ENCODE measurements at regions not wholly inside any gene's neighbourhood (a gene's known extent, or its start where the extent isn't known, plus 50 kb on each side); places are given as distances from the start of the nearest gene placed in this dataset.
"Not testable (repeated sequence)": the region's sequence is repeated elsewhere in the genome, so short reads cannot be mapped to it uniquely, and the experiment has no call there.

DNA sequence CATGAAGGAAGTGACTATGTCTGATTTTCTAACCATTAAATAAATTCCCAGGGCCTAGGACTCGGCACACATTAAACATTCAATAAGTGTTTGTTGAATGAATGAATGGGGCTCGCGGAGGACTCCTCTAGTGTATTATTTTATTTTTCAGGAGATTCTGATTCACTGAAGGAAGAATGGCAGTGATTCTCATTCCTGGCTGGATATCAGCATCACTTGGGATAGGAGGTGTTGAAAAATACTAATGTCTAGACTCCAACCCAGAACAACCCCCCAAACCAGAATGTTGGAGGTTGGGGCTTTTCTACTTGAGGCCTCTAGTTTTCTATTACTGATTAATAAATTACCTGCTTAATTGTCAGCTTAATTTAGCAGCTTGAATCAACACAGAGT is 195.4 kb downstream of the BTBD3 start:
- H4K20me1 ChIP-seq (ENCODE audit: insufficient read depth, poor library complexity, severe bottlenecking), result no peaks in the 10 kb centered on the region
- H3K27ac ChIP-seq, result peak overlapping the region; percentile 37
- H3K27me3 ChIP-seq, result no peaks in the 10 kb centered on the region

GRCh38 chr20:12113468-12114371 is 196.0 kb downstream of the BTBD3 start:
- Histone ChIP-seq H3K9me2 (replicated peaks; ENCODE audit: insufficient read depth) (no peaks in the 10 kb centered on the region), H2AFZ (peak overlapping the region; percentile 8), H3K27me3 (no peaks in the 10 kb centered on the region), H3K4me1 (ENCODE audit: insufficient read depth) (peaks cover 3% of the 10 kb centered on the region), H3K9me3 (ENCODE audit: low read depth) (no peaks in the 10 kb centered on the region), H4K20me1 (ENCODE audit: insufficient read depth, poor library complexity, severe bottlenecking) (no peaks in the 10 kb centered on the region), H3K79me2 (no peaks in the 10 kb centered on the region), H3K27ac (peak overlapping the region; percentile 37), H3K4me3 (no peak overlapping the region), H3K36me3 (replicated peaks; ENCODE audit: insufficient read depth, low read depth) (no peaks in the 10 kb centered on the region), H3K4me2 (no peak overlapping the region)
- TF ChIP-seq EZH2phosphoT487 (IDR thresholded peaks at IDR 0.05; ENCODE audit: low read depth, severe bottlenecking, unreplicated experiment), result no peak
- WGBS (ENCODE audit: low lambda C conversion rate, missing lambda C conversion rate), result 68% methylated on average over 10 of the region's 10 CpGs
- no peak for DNase-seq (ENCODE audit: low spot score)

More for the DNA sequence above, 195.4 kb downstream of the BTBD3 start:
- H2AFZ ChIP-seq, result no peak overlapping the region
- H3K4me3 ChIP-seq, result no peak overlapping the region
- H3K4me1 ChIP-seq (ENCODE audit: insufficient read depth), result peaks cover 3% of the 10 kb centered on the region
- no peak for DNase-seq (ENCODE audit: low spot score)
- TF ChIP-seq EZH2 (IDR thresholded peaks at IDR 0.05; ENCODE audit: borderline replicate concordance), result no peak
- no peak for TF ChIP-seq EZH2phosphoT487 (IDR thresholded peaks at IDR 0.05; ENCODE audit: low read depth, severe bottlenecking, unreplicated experiment)
- TF ChIP-seq, protein P1, sequence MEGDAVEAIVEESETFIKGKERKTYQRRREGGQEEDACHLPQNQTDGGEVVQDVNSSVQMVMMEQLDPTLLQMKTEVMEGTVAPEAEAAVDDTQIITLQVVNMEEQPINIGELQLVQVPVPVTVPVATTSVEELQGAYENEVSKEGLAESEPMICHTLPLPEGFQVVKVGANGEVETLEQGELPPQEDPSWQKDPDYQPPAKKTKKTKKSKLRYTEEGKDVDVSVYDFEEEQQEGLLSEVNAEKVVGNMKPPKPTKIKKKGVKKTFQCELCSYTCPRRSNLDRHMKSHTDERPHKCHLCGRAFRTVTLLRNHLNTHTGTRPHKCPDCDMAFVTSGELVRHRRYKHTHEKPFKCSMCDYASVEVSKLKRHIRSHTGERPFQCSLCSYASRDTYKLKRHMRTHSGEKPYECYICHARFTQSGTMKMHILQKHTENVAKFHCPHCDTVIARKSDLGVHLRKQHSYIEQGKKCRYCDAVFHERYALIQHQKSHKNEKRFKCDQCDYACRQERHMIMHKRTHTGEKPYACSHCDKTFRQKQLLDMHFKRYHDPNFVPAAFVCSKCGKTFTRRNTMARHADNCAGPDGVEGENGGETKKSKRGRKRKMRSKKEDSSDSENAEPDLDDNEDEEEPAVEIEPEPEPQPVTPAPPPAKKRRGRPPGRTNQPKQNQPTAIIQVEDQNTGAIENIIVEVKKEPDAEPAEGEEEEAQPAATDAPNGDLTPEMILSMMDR (IDR thresholded peaks at IDR 0.05; ENCODE audit: poor library complexity), result no peak
- H3K9me2 ChIP-seq (replicated peaks; ENCODE audit: insufficient read depth), result no peaks in the 10 kb centered on the region
- whole genome bisulfite sequencing (ENCODE audit: low lambda C conversion rate, missing lambda C conversion rate), result 95% methylated on average over 3 of the region's 3 CpGs
- H3K4me2 ChIP-seq, result no peak overlapping the region
- no peaks in the 10 kb centered on the region for H3K9me3 ChIP-seq (ENCODE audit: low read depth)
- no peaks in the 10 kb centered on the region for H3K36me3 ChIP-seq (replicated peaks; ENCODE audit: insufficient read depth, low read depth)
- no peaks in the 10 kb centered on the region for H3K79me2 ChIP-seq

- not testable (repeated sequence) for H3K36me3 ChIP-seq (replicated peaks; ENCODE audit: insufficient read depth, low read depth); H3K9me2 ChIP-seq (replicated peaks; ENCODE audit: insufficient read depth); H3K4me3 ChIP-seq; H3K9me3 ChIP-seq (ENCODE audit: low read depth); H3K27ac ChIP-seq; H3K4me1 ChIP-seq (ENCODE audit: insufficient read depth); DNase-seq (ENCODE audit: low spot score); H4K20me1 ChIP-seq (ENCODE audit: insufficient read depth, poor library complexity, severe bottlenecking); H2AFZ ChIP-seq; H3K27me3 ChIP-seq; H3K79me2 ChIP-seq; H3K4me2 ChIP-seq
- WGBS (ENCODE audit: low lambda C conversion rate, missing lambda C conversion rate), result 74% methylated on average over 13 of the region's 13 CpGs
Measured at GRCh38 chr20:12129114-12129513, 211.4 kb downstream of the BTBD3 start.

DNA sequence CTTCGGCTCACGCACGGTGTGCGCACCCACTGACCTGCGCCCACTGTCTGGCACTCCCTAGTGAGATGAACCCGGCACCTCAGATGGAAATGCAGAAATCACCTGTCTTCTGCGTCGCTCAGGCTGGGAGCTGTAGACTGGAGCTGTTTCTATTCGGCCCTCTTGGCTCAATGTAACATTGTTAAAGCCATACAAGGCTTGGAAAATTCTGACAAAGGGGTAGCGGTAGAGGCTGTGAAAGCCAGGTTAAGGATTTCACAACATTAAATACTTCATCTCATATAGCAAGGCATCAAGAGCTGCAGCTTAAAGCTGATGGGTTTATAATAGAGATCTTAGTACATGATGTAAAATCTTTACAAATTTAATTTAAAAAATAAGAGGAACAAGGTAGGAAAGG is 211.8 kb downstream of the BTBD3 start:
- H3K9me3 ChIP-seq (ENCODE audit: low read depth); H3K9me2 ChIP-seq (replicated peaks; ENCODE audit: insufficient read depth); H4K20me1 ChIP-seq (ENCODE audit: insufficient read depth, poor library complexity, severe bottlenecking); H3K4me1 ChIP-seq (ENCODE audit: insufficient read depth); H3K4me3 ChIP-seq; H2AFZ ChIP-seq; H3K79me2 ChIP-seq; H3K36me3 ChIP-seq (replicated peaks; ENCODE audit: insufficient read depth, low read depth); H3K4me2 ChIP-seq; H3K27ac ChIP-seq; H3K27me3 ChIP-seq; DNase-seq (ENCODE audit: low spot score): not testable (repeated sequence)
- WGBS (ENCODE audit: low lambda C conversion rate, missing lambda C conversion rate), result 96% methylated on average over 9 of the region's 10 CpGs

- WGBS (ENCODE audit: low lambda C conversion rate, missing lambda C conversion rate), result 97% methylated on average over 1 of the region's 1 CpG
- no peak for DNase-seq (ENCODE audit: low spot score)
- H3K79me2 ChIP-seq, result no peaks in the 10 kb centered on the region
- H3K27ac ChIP-seq, result no peak overlapping the region
- no peaks in the 10 kb centered on the region for H3K9me2 ChIP-seq (replicated peaks; ENCODE audit: insufficient read depth)
- no peaks in the 10 kb centered on the region for H3K9me3 ChIP-seq (ENCODE audit: low read depth)
- H3K27me3 ChIP-seq, result no peaks in the 10 kb centered on the region
- H2AFZ ChIP-seq, result no peak overlapping the region
- no peaks in the 10 kb centered on the region for H3K4me1 ChIP-seq (ENCODE audit: insufficient read depth)
- no peak overlapping the region for H3K4me3 ChIP-seq
- H4K20me1 ChIP-seq (ENCODE audit: insufficient read depth, poor library complexity, severe bottlenecking), result no peaks in the 10 kb centered on the region
- no peak for TF ChIP-seq EZH2phosphoT487 (IDR thresholded peaks at IDR 0.05; ENCODE audit: low read depth, severe bottlenecking, unreplicated experiment)
- TF ChIP-seq, protein P1 (IDR thresholded peaks at IDR 0.05; ENCODE audit: poor library complexity), result no peak
- TF ChIP-seq EZH2 (IDR thresholded peaks at IDR 0.05; ENCODE audit: borderline replicate concordance), result no peak
- H3K36me3 ChIP-seq (replicated peaks; ENCODE audit: insufficient read depth, low read depth), result no peaks in the 10 kb centered on the region
- H3K4me2 ChIP-seq, result no peak overlapping the region
Measured at GRCh38 chr20:12130781-12131180, 213.1 kb downstream of the BTBD3 start.

Data from hepatocyte (in vitro differentiated cells).